Trophoblast cell (in vitro differentiated cells and primary cell): ENCODE measurements at regions not wholly inside any gene's neighbourhood (a gene's known extent, or its start where the extent isn't known, plus 50 kb on each side); places are given as distances from the start of the nearest gene placed in this dataset.

Experiments used
- DNase-seq, 2 donors: peaks; one replicate each; pipeline ENCODE4 v3.0.0-alpha.2; 2016
- H2AFZ ChIP-seq: 2 replicates; pipeline ENCODE4 v1.6.1; 2013; ENCODE audit warnings: low read length, moderate library complexity, mild to moderate bottlenecking; ENCODE audit not compliant: insufficient read depth, poor library complexity
- H2AK5ac ChIP-seq: 2 replicates; pipeline ENCODE4 v1.6.1; 2013; ENCODE audit warnings: mild to moderate bottlenecking, low read length
- H2BK120ac ChIP-seq: 2 replicates; pipeline ENCODE4 v1.6.1; 2013; ENCODE audit warnings: low read length, mild to moderate bottlenecking, moderate library complexity; ENCODE audit not compliant: insufficient read depth, poor library complexity
- H2BK12ac ChIP-seq: 2 replicates; pipeline ENCODE4 v1.6.1; 2013; ENCODE audit warnings: mild to moderate bottlenecking, low read length, moderate library complexity
- H2BK5ac ChIP-seq: 2 replicates; pipeline ENCODE4 v1.6.1; 2013; ENCODE audit warnings: low read length, low read depth, moderate library complexity, mild to moderate bottlenecking; ENCODE audit not compliant: poor library complexity
- H3K14ac ChIP-seq: 2 replicates; pipeline ENCODE4 v1.6.1; 2013; ENCODE audit warnings: mild to moderate bottlenecking, low read length
- H3K18ac ChIP-seq: 2 replicates; pipeline ENCODE4 v1.6.1; 2013; ENCODE audit warnings: mild to moderate bottlenecking, low read length
- H3K23ac ChIP-seq: 2 replicates; pipeline ENCODE4 v1.6.1; 2013; ENCODE audit warnings: low read length
- H3K27ac ChIP-seq: 2 replicates; pipeline ENCODE4 v1.5.1; 2013; ENCODE audit warnings: low read depth, mild to moderate bottlenecking, inconsistent platforms, low read length, moderate library complexity
- H3K27me3 ChIP-seq: 2 replicates; pipeline ENCODE4 v1.6.1; 2013; ENCODE audit warnings: inconsistent platforms, mild to moderate bottlenecking, low read length, moderate library complexity; ENCODE audit not compliant: insufficient read depth
- H3K36me3 ChIP-seq, 2 experiments: 1 replicate in 1 of 2; 2 replicates in 1 of 2; pipeline ENCODE4 v1.6.1; 2013; ENCODE audit warnings: low read length in 2 of 2, mild to moderate bottlenecking in 2 of 2, moderate library complexity in 1 of 2; ENCODE audit not compliant: insufficient read depth in 2 of 2, control insufficient read depth in 1 of 2
- H3K4ac ChIP-seq: 2 replicates; pipeline ENCODE4 v1.6.1; 2013; ENCODE audit warnings: low read depth, mild to moderate bottlenecking, low read length, moderate library complexity
- H3K4me1 ChIP-seq, 2 experiments: 1 replicate in 1 of 2; 2 replicates in 1 of 2; pipeline ENCODE4 v1.6.1; 2013; ENCODE audit warnings: low read length in 2 of 2, mild to moderate bottlenecking in 2 of 2, moderate library complexity in 1 of 2; ENCODE audit not compliant: insufficient read depth in 2 of 2, control insufficient read depth in 1 of 2
- H3K4me2 ChIP-seq: 2 replicates; pipeline ENCODE4 v1.6.1; 2013; ENCODE audit warnings: inconsistent platforms, mild to moderate bottlenecking, low read length, moderate library complexity
- H3K4me3 ChIP-seq: 2 replicates; pipeline ENCODE4 v1.5.1; 2013; ENCODE audit warnings: mild to moderate bottlenecking, low read depth, low read length, inconsistent platforms
- H3K79me1 ChIP-seq: one replicate; pipeline ENCODE4 v1.6.1; 2013; ENCODE audit warnings: low read length
- H3K79me2 ChIP-seq: 2 replicates; pipeline ENCODE4 v1.6.1; 2013; ENCODE audit warnings: low read length, mild to moderate bottlenecking; ENCODE audit not compliant: control insufficient read depth, insufficient read depth, poor library complexity
- H3K9ac ChIP-seq: 2 replicates; pipeline ENCODE4 v1.6.1; 2013; ENCODE audit warnings: mild to moderate bottlenecking, low read length
- H3K9me3 ChIP-seq: 2 replicates; pipeline ENCODE4 v1.6.1; 2013; ENCODE audit warnings: low read depth, mild to moderate bottlenecking, control low read depth, inconsistent platforms, low read length; ENCODE audit not compliant: insufficient read depth
- H4K12ac ChIP-seq: 2 replicates; pipeline ENCODE4 v1.6.1; 2013; ENCODE audit warnings: low read depth, mild to moderate bottlenecking, low read length, moderate library complexity
- H4K8ac ChIP-seq: 2 replicates; pipeline ENCODE4 v1.6.1; 2013; ENCODE audit warnings: low read depth, mild to moderate bottlenecking, low read length, moderate library complexity
- H4K91ac ChIP-seq: one replicate; pipeline ENCODE4 v1.6.1; 2013; ENCODE audit warnings: low read depth, mild to moderate bottlenecking, low read length, moderate library complexity
- WGBS: extraction: QIAGEN DNeasy Blood & Tissue Kit; methylation state at CpG from one replicate; pipeline ENCODE4 v1.1.7; 2013; ENCODE audit warnings: missing lambda C conversion rate; ENCODE audit not compliant: insufficient read length, insufficient coverage; ENCODE audit errors: extremely low coverage; 5-methylcytosine and 5-hydroxymethylcytosine counted together

DNA sequence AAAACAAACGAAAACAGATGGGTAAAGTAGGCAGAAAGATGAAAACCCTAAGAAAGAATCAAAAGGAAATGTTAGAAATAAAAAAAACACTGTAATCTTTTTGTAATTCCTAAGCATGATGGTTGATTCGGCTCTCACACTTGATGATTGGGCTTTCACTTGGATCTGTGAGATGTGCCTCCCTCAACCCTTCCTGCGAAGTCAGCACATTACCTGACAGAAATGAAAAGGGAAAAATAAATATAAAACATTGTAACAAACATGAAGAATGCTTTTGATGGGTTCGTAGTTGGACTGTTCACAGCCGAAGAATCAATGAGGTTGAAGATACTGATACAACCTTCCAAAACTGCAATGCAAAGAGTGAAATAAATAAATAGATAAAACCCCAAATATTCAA, 99.8 kb downstream of the AKR1D1 start:
- Histone ChIP-seq H2AK5ac (no peak overlapping the region), H2BK120ac (no peak overlapping the region), H3K79me1 (peaks cover 12% of the 10 kb centered on the region), H3K18ac (no peak overlapping the region), H3K27ac (no peak overlapping the region), H3K23ac (no peak overlapping the region), H3K9me3 (no peaks in the 10 kb centered on the region), H3K27me3 (no peaks in the 10 kb centered on the region), H4K91ac (no peak overlapping the region), H3K4me2 (no peak overlapping the region), H3K4me1 (peaks cover 4 to 9% of the 10 kb centered on the region in 2 experiments), H3K4me3 (no peak overlapping the region), H4K8ac (no peak overlapping the region), H3K14ac (no peak overlapping the region), H2BK5ac (no peak overlapping the region), H4K12ac (no peak overlapping the region), H3K4ac (no peak overlapping the region), H2BK12ac (no peak overlapping the region), H2AFZ (no peak overlapping the region), H3K36me3 (no peaks in the 10 kb centered on the region), H3K9ac (no peak overlapping the region), H3K79me2 (no peaks in the 10 kb centered on the region)
- WGBS: no CpG with 5 or more reads among the region's 5 CpGs
- DNase-seq: no peak

- Histone ChIP-seq H3K4me3 (no peak overlapping the region), H3K4me1 (no peaks in the 10 kb centered on the region), H3K23ac (no peak overlapping the region), H3K27ac (no peak overlapping the region), H4K12ac (no peak overlapping the region), H2BK12ac (no peak overlapping the region), H3K27me3 (no peaks in the 10 kb centered on the region), H3K79me1 (no peaks in the 10 kb centered on the region), H3K36me3 (peaks cover 2 to 3% of the 10 kb centered on the region in 2 experiments), H3K18ac (no peak overlapping the region), H2AK5ac (no peak overlapping the region), H3K14ac (no peak overlapping the region), H4K91ac (no peak overlapping the region), H4K8ac (no peak overlapping the region), H3K4me2 (no peak overlapping the region), H3K9me3 (peaks cover 6% of the 10 kb centered on the region), H2BK120ac (no peak overlapping the region), H3K79me2 (no peaks in the 10 kb centered on the region), H3K4ac (no peak overlapping the region), H2BK5ac (no peak overlapping the region), H3K9ac (no peak overlapping the region), H2AFZ (no peak overlapping the region)
- no CpG with 5 or more reads among the region's 4 CpGs for WGBS
- DNase-seq: peak; percentile 56 to 87
Measured at GRCh38 chr7:138184191-138184590, 107.9 kb downstream of the AKR1D1 start.

GRCh38 chr7:138185132-138185908, 109.1 kb downstream of the AKR1D1 start:
- Histone ChIP-seq H4K8ac (no peak overlapping the region), H3K9me3 (peaks cover 6% of the 10 kb centered on the region), H4K12ac (no peak overlapping the region), H3K36me3 (peaks cover 2 to 3% of the 10 kb centered on the region in 2 experiments), H3K4ac (no peak overlapping the region), H3K79me1 (no peaks in the 10 kb centered on the region), H4K91ac (no peak overlapping the region), H2BK120ac (no peak overlapping the region), H3K4me3 (no peak overlapping the region), H3K4me1 (no peaks in the 10 kb centered on the region), H3K4me2 (no peak overlapping the region), H3K27me3 (no peaks in the 10 kb centered on the region), H3K23ac (no peak overlapping the region), H3K79me2 (no peaks in the 10 kb centered on the region), H3K14ac (no peak overlapping the region), H2AK5ac (no peak overlapping the region), H2AFZ (no peak overlapping the region), H3K9ac (no peak overlapping the region), H3K27ac (no peak overlapping the region), H2BK5ac (no peak overlapping the region), H3K18ac (no peak overlapping the region), H2BK12ac (no peak overlapping the region)
- WGBS: no CpG with 5 or more reads among the region's 12 CpGs
- no peak for DNase-seq

DNA sequence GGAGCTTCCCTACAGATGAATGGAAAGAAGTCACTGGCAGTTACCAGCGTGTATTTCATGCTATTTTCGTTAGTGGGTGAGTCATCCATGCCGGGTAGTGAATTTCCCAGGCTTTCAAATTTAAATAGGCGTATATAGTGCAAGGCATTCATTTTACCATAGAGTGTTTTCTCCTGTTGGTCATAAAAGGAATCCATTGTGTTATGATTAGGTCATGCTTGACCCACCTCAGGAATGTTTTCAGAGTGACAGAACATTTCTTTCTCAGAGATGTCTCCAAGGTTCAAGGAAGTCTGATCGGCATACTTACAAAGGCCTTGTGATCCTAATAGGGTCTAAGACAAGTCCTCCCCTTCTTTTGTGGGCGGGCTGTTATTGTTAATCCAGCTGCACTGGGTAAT, 110.7 kb downstream of the AKR1D1 start:
- Histone ChIP-seq H3K9me3 (peaks cover 6% of the 10 kb centered on the region), H3K9ac (no peak overlapping the region), H3K36me3 (peaks cover 2 to 3% of the 10 kb centered on the region in 2 experiments), H2BK5ac (no peak overlapping the region), H3K18ac (no peak overlapping the region), H4K91ac (no peak overlapping the region), H2BK12ac (no peak overlapping the region), H3K4me2 (no peak overlapping the region), H2AK5ac (no peak overlapping the region), H3K79me1 (no peaks in the 10 kb centered on the region), H3K14ac (no peak overlapping the region), H4K8ac (no peak overlapping the region), H2BK120ac (no peak overlapping the region), H3K4me1 (no peaks in the 10 kb centered on the region), H3K27me3 (no peaks in the 10 kb centered on the region), H3K79me2 (no peaks in the 10 kb centered on the region), H3K4me3 (no peak overlapping the region), H3K23ac (no peak overlapping the region), H4K12ac (no peak overlapping the region), H2AFZ (no peak overlapping the region), H3K4ac (no peak overlapping the region), H3K27ac (no peak overlapping the region)
- DNase-seq: peak; percentile 70 to 75
- WGBS: no CpG with 5 or more reads among the region's 6 CpGs
